B cell (primary cell): ENCODE measurements at regions not wholly inside any gene's neighbourhood (a gene's known extent, or its start where the extent isn't known, plus 50 kb on each side); places are given as distances from the start of the nearest gene placed in this dataset.

Experiments
- ATAC-seq: fragments of 200-7000 bp; cut with Tn5 transposase; one replicate; pipeline ENCODE4 v1.10.0; 2021; ENCODE audit warnings: low read depth, mild to moderate bottlenecking, moderate number of reproducible peaks, moderate library complexity
- CTCF ChIA-PET: fragments of 350-600 bp; sonication (Branson Sonifier 250); formaldehyde crosslinking; loops from one replicate; lab custom pipeline; 2021; ENCODE audit warnings: antibody characterized with exemption, inconsistent platforms; lab: Charles Lee
- POLR2A ChIA-PET: fragments of 350-600 bp; sonication (Branson Sonifier 250); formaldehyde crosslinking; loops from one replicate; lab custom pipeline; 2021; ENCODE audit warnings: antibody characterized with exemption; lab: Charles Lee
- DNase-seq: peaks from one replicate; pipeline ENCODE4 v3.0.0; 2013
- H2AFZ ChIP-seq: 2 replicates; pipeline ENCODE4 v1.6.1; 2012; ENCODE audit warnings: mild to moderate bottlenecking, low read depth, low read length; ENCODE audit not compliant: insufficient read depth, poor library complexity, severe bottlenecking
- H3K27ac ChIP-seq, 2 donors: 1 replicate in 1 of 2; 2 replicates in 1 of 2; pipeline ENCODE4 v1.5.1; 2012 to 2013; ENCODE audit warnings: low read length in 2 of 2, mild to moderate bottlenecking in 2 of 2, moderate library complexity in 1 of 2
- H3K27me3 ChIP-seq, 4 experiments: fragments of 200-600 bp in 1 of 4; sonication (generic) in 1 of 4; replicated peaks in 1 of 4; 1 replicate in 2 of 4; 2 replicates in 2 of 4; pipeline versions ENCODE4 v1.6.1 to v1.7.0; 2013 to 2016; ENCODE audit warnings: low read length in 3 of 4, mild to moderate bottlenecking in 2 of 4, mixed read lengths in 1 of 4, moderate library complexity in 1 of 4; ENCODE audit not compliant: insufficient read depth in 4 of 4, control insufficient read depth in 3 of 4; ENCODE audit errors: control extremely low read depth in 1 of 4
- H3K36me3 ChIP-seq, 2 experiments: replicated peaks in 1 of 2; 1 replicate in 1 of 2; 2 replicates in 1 of 2; pipeline versions ENCODE4 v1.6.1 to v1.7.1; 2013; ENCODE audit warnings: low read length in 1 of 2; ENCODE audit not compliant: insufficient read depth in 2 of 2, control insufficient read depth in 1 of 2; ENCODE audit errors: control extremely low read depth in 1 of 2, extremely low read depth in 1 of 2
- H3K4me1 ChIP-seq, 2 donors: fragments of 200-600 bp in 1 of 2; sonication (generic) in 1 of 2; 1 replicate in 1 of 2; 2 replicates in 1 of 2; pipeline versions ENCODE4 v1.5.1 to v1.6.1; 2013 to 2017; ENCODE audit warnings: low read length in 2 of 2; ENCODE audit not compliant: control insufficient read depth in 2 of 2, insufficient read depth in 2 of 2
- H3K4me2 ChIP-seq: replicated peaks from 2 replicates; pipeline ENCODE3; 2012; ENCODE audit warnings: mild to moderate bottlenecking, low read depth, low read length; ENCODE audit not compliant: poor library complexity, severe bottlenecking
- H3K4me3 ChIP-seq, 5 experiments: fragments of 200-600 bp in 1 of 5; sonication (generic) in 1 of 5; 1 replicate in 3 of 5; 2 replicates in 2 of 5; pipeline versions ENCODE4 v1.5.1 to v1.7.0; 2011 to 2016; ENCODE audit warnings: low read length in 4 of 5, mild to moderate bottlenecking in 4 of 5, low read depth in 2 of 5, control low read depth in 1 of 5, moderate library complexity in 1 of 5; ENCODE audit not compliant: insufficient read depth in 1 of 5; ENCODE audit errors: control extremely low read depth in 1 of 5, extremely low read depth in 1 of 5
- H3K79me2 ChIP-seq: fragments of 200-600 bp; sonication (generic); one replicate; pipeline ENCODE4 v1.6.0; 2016; ENCODE audit warnings: low read length; ENCODE audit not compliant: control insufficient read depth, insufficient read depth
- H3K9ac ChIP-seq: fragments of 200-600 bp; sonication (generic); 2 replicates; pipeline ENCODE4 v1.6.1; 2017; ENCODE audit warnings: mild to moderate bottlenecking, low read length, moderate library complexity
- H3K9me3 ChIP-seq, 3 donors: one replicate each; pipeline versions ENCODE4 v1.6.1 to v1.7.1; 2013; ENCODE audit warnings: low read length in 2 of 3; ENCODE audit not compliant: control insufficient read depth in 2 of 3, insufficient read depth in 1 of 3; ENCODE audit errors: control extremely low read depth in 1 of 3
- H4K20me1 ChIP-seq: 2 replicates; pipeline ENCODE4 v1.6.0; 2012; ENCODE audit warnings: mild to moderate bottlenecking, low read length; ENCODE audit not compliant: insufficient read depth, control insufficient read depth, poor library complexity, severe bottlenecking
- H3K27ac Mint-ChIP-seq: one replicate; pipeline ENCODE4 v1.8.0; 2021; ENCODE audit warnings: mixed read lengths
- H3K27me3 Mint-ChIP-seq: one replicate; pipeline ENCODE4 v1.8.0; 2021; ENCODE audit warnings: mixed read lengths
- H3K4me1 Mint-ChIP-seq: one replicate; pipeline ENCODE4 v1.8.0; 2021; ENCODE audit warnings: mixed read lengths
- H3K4me3 Mint-ChIP-seq: one replicate; pipeline ENCODE4 v1.8.0; 2021; ENCODE audit warnings: mixed read lengths
- H3K9me3 Mint-ChIP-seq: one replicate; pipeline ENCODE4 v1.8.0; 2022; ENCODE audit warnings: mixed read lengths; ENCODE audit not compliant: insufficient read depth
- EZH2 ChIP-seq: IDR thresholded peaks from 2 replicates; pipeline ENCODE4 v1.6.1; 2012; ENCODE audit warnings: borderline replicate concordance, low read depth, mild to moderate bottlenecking, moderate library complexity, low read length; ENCODE audit not compliant: insufficient read depth, poor library complexity, severe bottlenecking
- WGBS: methylation state at CpG from one replicate; pipeline ENCODE4 v1.1.5; 2013; ENCODE audit warnings: missing lambda C conversion rate; ENCODE audit not compliant: insufficient coverage; 5-methylcytosine and 5-hydroxymethylcytosine counted together
- intact Hi-C: fragments of 100-400 bp; cut with micrococcal nuclease; formaldehyde crosslinking; loops from one replicate; pipeline ENCODE4 v1.10.0; 2022
- TF ChIP-seq, protein P1 (sequence below): fragments of 200-600 bp; IDR thresholded peaks from one replicate; pipeline ENCODE4 v1.8.0; 2022; ENCODE audit warnings: antibody characterized with exemption, mild to moderate bottlenecking

DNA sequence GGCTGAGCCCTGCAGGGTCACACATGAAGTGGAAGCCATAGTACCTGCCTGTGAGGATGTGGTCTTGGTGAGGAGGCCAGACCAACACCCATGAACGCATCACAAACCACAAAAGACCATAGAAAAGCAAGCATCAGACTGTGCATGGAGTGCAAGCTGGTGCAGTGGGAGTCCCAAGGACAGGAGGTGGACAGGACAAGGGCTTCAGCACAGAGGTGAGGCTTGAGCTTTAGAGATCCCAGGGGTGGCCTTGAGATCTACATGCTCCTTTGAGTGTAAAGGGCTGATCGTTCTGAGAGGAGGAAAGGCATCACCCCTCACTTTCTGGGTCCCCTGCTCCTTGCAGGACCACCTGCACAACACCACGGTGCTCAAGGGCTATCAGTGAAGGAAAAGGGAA is 111.9 kb upstream of the F3 start:
- WGBS: no CpG with 5 or more reads among the region's 3 CpGs
- H3K9me3 Mint-ChIP-seq: no peaks in the 10 kb centered on the region
- Histone ChIP-seq H3K4me1 (no peaks in the 10 kb centered on the region), H3K79me2 (no peaks in the 10 kb centered on the region), H2AFZ (no peak overlapping the region), H3K27me3 (peaks cover 0 to 4% (median 0%) of the 10 kb centered on the region in 4 experiments), H3K9me3 (peaks cover 0 to 3% (median 0%) of the 10 kb centered on the region in 3 donors), H3K4me2 (no peak overlapping the region), H3K27ac (no peak overlapping the region), H3K4me3 (no peak overlapping the region), H3K36me3 (no peaks in the 10 kb centered on the region), H3K9ac (no peak overlapping the region), H4K20me1 (no peaks in the 10 kb centered on the region)
- intact Hi-C loops: no loop called here
- H3K4me1 Mint-ChIP-seq: no peaks in the 10 kb centered on the region
- no peak for TF ChIP-seq EZH2
- TF ChIP-seq, protein P1, sequence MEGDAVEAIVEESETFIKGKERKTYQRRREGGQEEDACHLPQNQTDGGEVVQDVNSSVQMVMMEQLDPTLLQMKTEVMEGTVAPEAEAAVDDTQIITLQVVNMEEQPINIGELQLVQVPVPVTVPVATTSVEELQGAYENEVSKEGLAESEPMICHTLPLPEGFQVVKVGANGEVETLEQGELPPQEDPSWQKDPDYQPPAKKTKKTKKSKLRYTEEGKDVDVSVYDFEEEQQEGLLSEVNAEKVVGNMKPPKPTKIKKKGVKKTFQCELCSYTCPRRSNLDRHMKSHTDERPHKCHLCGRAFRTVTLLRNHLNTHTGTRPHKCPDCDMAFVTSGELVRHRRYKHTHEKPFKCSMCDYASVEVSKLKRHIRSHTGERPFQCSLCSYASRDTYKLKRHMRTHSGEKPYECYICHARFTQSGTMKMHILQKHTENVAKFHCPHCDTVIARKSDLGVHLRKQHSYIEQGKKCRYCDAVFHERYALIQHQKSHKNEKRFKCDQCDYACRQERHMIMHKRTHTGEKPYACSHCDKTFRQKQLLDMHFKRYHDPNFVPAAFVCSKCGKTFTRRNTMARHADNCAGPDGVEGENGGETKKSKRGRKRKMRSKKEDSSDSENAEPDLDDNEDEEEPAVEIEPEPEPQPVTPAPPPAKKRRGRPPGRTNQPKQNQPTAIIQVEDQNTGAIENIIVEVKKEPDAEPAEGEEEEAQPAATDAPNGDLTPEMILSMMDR: no peak
- ATAC-seq (no peak), DNase-seq (no peak)
- peaks cover 8% of the 10 kb centered on the region for H3K27me3 Mint-ChIP-seq
- no peak overlapping the region for H3K4me3 Mint-ChIP-seq
- POLR2A ChIA-PET: no interaction called here
- CTCF ChIA-PET: no interaction called here
- no peak overlapping the region for H3K27ac Mint-ChIP-seq

DNA sequence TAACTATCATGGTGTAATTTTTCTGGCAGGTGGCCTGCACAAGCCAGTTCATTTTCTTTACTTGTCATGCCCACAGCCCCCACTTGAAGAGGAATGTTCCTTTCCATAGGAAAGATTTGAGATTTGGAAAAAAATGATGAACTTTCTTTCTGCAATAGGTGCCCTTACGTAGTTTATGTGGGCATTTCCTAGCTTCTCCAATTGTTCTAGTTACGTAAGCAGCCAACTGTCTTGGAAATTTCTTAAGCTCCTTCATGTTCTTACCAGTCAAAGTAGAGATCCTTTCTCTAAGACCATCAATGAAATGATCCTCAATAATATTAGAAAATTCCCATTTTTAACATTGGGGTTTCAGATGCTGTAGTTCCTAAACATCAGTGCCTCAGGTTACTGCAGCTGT is 109.5 kb upstream of the F3 start:
- POLR2A ChIA-PET: no interaction called here
- TF ChIP-seq, protein P1: no peak
- no peak for TF ChIP-seq EZH2
- no CpG with 5 or more reads among the region's 2 CpGs for WGBS

More for the DNA sequence above, 109.5 kb upstream of the F3 start:
- Histone ChIP-seq H4K20me1 (no peaks in the 10 kb centered on the region), H3K9me3 (peaks cover 0 to 3% (median 0%) of the 10 kb centered on the region in 3 donors), H2AFZ (no peak overlapping the region), H3K27ac (no peak overlapping the region), H3K4me1 (no peaks in the 10 kb centered on the region), H3K79me2 (no peaks in the 10 kb centered on the region), H3K9ac (no peak overlapping the region), H3K4me3 (no peak overlapping the region), H3K27me3 (peaks cover 0 to 4% (median 0%) of the 10 kb centered on the region in 4 experiments), H3K36me3 (no peaks in the 10 kb centered on the region), H3K4me2 (no peak overlapping the region)
- Mint-ChIP-seq H3K4me1 (no peaks in the 10 kb centered on the region), H3K27me3 (peaks cover 8% of the 10 kb centered on the region), H3K4me3 (no peak overlapping the region), H3K9me3 (no peaks in the 10 kb centered on the region), H3K27ac (no peak overlapping the region)
- ATAC-seq (no peak), DNase-seq (no peak)
- CTCF ChIA-PET: no interaction called here
- intact Hi-C loops: no loop called here
